HEK293 (cell line): ENCODE measurements at regions not wholly inside any gene's neighbourhood (a gene's known extent, or its start where the extent isn't known, plus 50 kb on each side); places are given as distances from the start of the nearest gene placed in this dataset.

Experiments used
- CTCF ChIA-PET: fragments of 350-600 bp; formaldehyde crosslinking; extraction: SDS; loops from one replicate; lab custom pipeline; 2021; ENCODE audit warnings: antibody characterized with exemption; lab: Yijun Ruan, JAX
- POLR2A ChIA-PET: fragments of 300-600 bp; formaldehyde crosslinking; extraction: SDS; loops from one replicate; lab custom pipeline; 2020; ENCODE audit warnings: antibody characterized with exemption, inconsistent platforms; lab: Yijun Ruan, JAX
- H3K27ac ChIP-seq: fragments of 200-500 bp; sonication (Bioruptor generic); 2 replicates; pipeline ENCODE4 v1.5.1; 2014; ENCODE audit warnings: low read depth, low read length, control low read depth, inconsistent platforms; ENCODE audit errors: extremely low read depth
- H3K36me3 ChIP-seq, 2 experiments: fragments of 200-500 bp in 1 of 2; sonication (Bioruptor generic) in 1 of 2; 1 replicate in 1 of 2; 2 replicates in 1 of 2; pipeline ENCODE4 v1.5.1; 2014 to 2017; ENCODE audit warnings: inconsistent platforms in 2 of 2, low read length in 2 of 2; ENCODE audit not compliant: control insufficient read depth in 2 of 2, insufficient read depth in 1 of 2
- H3K4me1 ChIP-seq: fragments of 200-500 bp; sonication (Bioruptor generic); 2 replicates; pipeline ENCODE4 v1.5.1; 2014; ENCODE audit warnings: mild to moderate bottlenecking, low read length, inconsistent platforms; ENCODE audit not compliant: control insufficient read depth, insufficient read depth
- H3K4me3 ChIP-seq: 2 replicates; pipeline ENCODE4 v1.5.1; 2011; ENCODE audit warnings: low read depth, mild to moderate bottlenecking, control low read depth, low read length, moderate library complexity
- H3K9me3 ChIP-seq: fragments of 200-500 bp; sonication (Bioruptor generic); 2 replicates; pipeline ENCODE4 v1.5.1; 2014; ENCODE audit warnings: low read depth, low read length, inconsistent platforms; ENCODE audit not compliant: control insufficient read depth, insufficient read depth
- BCL11A ChIP-seq: fragments of 450-650 bp; formaldehyde crosslinking; IDR thresholded peaks from 2 replicates; pipeline ENCODE4 v1.5.1; 2016; ENCODE audit warnings: low read depth, missing biosample characterization, missing genetic modification characterization
- CTCF ChIP-seq: fragments of 450-650 bp; formaldehyde crosslinking; IDR thresholded peaks from 2 replicates; pipeline ENCODE4 v1.5.1; 2016; ENCODE audit warnings: missing biosample characterization, missing genetic modification characterization
- HOXC10 ChIP-seq: sonication (generic); formaldehyde crosslinking; IDR thresholded peaks from 2 replicates; pipeline ENCODE4 v1.8.1; 2023; ENCODE audit warnings: mild to moderate bottlenecking, missing genetic modification reagents
- KLF1 ChIP-seq: fragments of 450-650 bp; formaldehyde crosslinking; IDR thresholded peaks from 2 replicates; pipeline ENCODE4 v1.5.1; 2016; ENCODE audit warnings: missing biosample characterization, missing genetic modification characterization
- OSR2 ChIP-seq: fragments of 450-650 bp; formaldehyde crosslinking; IDR thresholded peaks from 2 replicates; pipeline ENCODE4 v1.5.1; 2016; ENCODE audit warnings: missing biosample characterization, missing genetic modification characterization
- TCF7L2 ChIP-seq: IDR thresholded peaks from 2 replicates; pipeline ENCODE4 v1.6.1; 2011; ENCODE audit warnings: low read depth, mild to moderate bottlenecking, inconsistent platforms, low read length, moderate library complexity, borderline replicate concordance
- ZBTB26 ChIP-seq: fragments of 450-650 bp; formaldehyde crosslinking; optimal IDR thresholded peaks from 2 replicates; pipeline ENCODE3; 2016; ENCODE audit warnings: missing biosample characterization, mild to moderate bottlenecking, missing genetic modification characterization
- ZBTB8A ChIP-seq: fragments of 450-650 bp; formaldehyde crosslinking; IDR thresholded peaks from 2 replicates; pipeline ENCODE4 v1.5.1; 2016; ENCODE audit warnings: missing biosample characterization, missing genetic modification characterization
- ZEB2 ChIP-seq: fragments of 450-650 bp; formaldehyde crosslinking; IDR thresholded peaks from 2 replicates; pipeline ENCODE4 v1.5.1; 2016; ENCODE audit warnings: missing biosample characterization, missing genetic modification characterization
- ZNF121 ChIP-seq: fragments of 450-650 bp; formaldehyde crosslinking; IDR thresholded peaks from 2 replicates; pipeline ENCODE4 v1.5.1; 2016; ENCODE audit warnings: missing biosample characterization, missing genetic modification characterization
- ZNF138 ChIP-seq: fragments of 450-650 bp; formaldehyde crosslinking; IDR thresholded peaks from 2 replicates; pipeline ENCODE4 v1.5.1; 2016; ENCODE audit warnings: missing biosample characterization, missing genetic modification characterization, borderline replicate concordance
- ZNF169 ChIP-seq: fragments of 450-650 bp; formaldehyde crosslinking; IDR thresholded peaks from 2 replicates; pipeline ENCODE4 v1.5.1; 2016; ENCODE audit warnings: missing biosample characterization, missing genetic modification characterization
- ZNF2 ChIP-seq: fragments of 450-650 bp; formaldehyde crosslinking; IDR thresholded peaks from 2 replicates; pipeline ENCODE4 v1.5.1; 2016; ENCODE audit warnings: missing biosample characterization, missing genetic modification characterization
- ZNF266 ChIP-seq: fragments of 450-650 bp; formaldehyde crosslinking; IDR thresholded peaks from 2 replicates; pipeline ENCODE4 v1.5.1; 2016; ENCODE audit warnings: missing biosample characterization, missing genetic modification characterization, low read depth
- ZNF549 ChIP-seq: fragments of 450-650 bp; IDR thresholded peaks from 2 replicates; pipeline ENCODE4 v1.5.1; 2018; ENCODE audit warnings: missing biosample characterization, missing genetic modification characterization, mild to moderate bottlenecking, inconsistent platforms, moderate library complexity
- ZNF585B ChIP-seq: fragments of 450-650 bp; formaldehyde crosslinking; IDR thresholded peaks from 2 replicates; pipeline ENCODE4 v1.5.1; 2016; ENCODE audit warnings: missing biosample characterization, missing genetic modification characterization
- ZNF624 ChIP-seq: fragments of 450-650 bp; formaldehyde crosslinking; IDR thresholded peaks from 2 replicates; pipeline ENCODE4 v1.5.1; 2017; ENCODE audit warnings: missing biosample characterization, missing genetic modification characterization
- ZNF654 ChIP-seq: fragments of 450-650 bp; formaldehyde crosslinking; IDR thresholded peaks from 2 replicates; pipeline ENCODE4 v1.5.1; 2016; ENCODE audit warnings: low read depth, missing biosample characterization, missing genetic modification characterization
- ZNF76 ChIP-seq: fragments of 450-650 bp; formaldehyde crosslinking; IDR thresholded peaks from 2 replicates; pipeline ENCODE4; 2016; ENCODE audit warnings: low read depth, missing biosample characterization, missing genetic modification characterization, borderline replicate concordance
- ZXDB ChIP-seq: fragments of 450-650 bp; formaldehyde crosslinking; IDR thresholded peaks from 2 replicates; pipeline ENCODE4 v1.5.1; 2016; ENCODE audit warnings: missing biosample characterization, missing genetic modification characterization
- TF ChIP-seq, protein P1 (sequence below): fragments of 450-650 bp; formaldehyde crosslinking; IDR thresholded peaks from 2 replicates; pipeline ENCODE4 v1.5.1; 2016; ENCODE audit warnings: missing biosample characterization, missing genetic modification characterization

DNA sequence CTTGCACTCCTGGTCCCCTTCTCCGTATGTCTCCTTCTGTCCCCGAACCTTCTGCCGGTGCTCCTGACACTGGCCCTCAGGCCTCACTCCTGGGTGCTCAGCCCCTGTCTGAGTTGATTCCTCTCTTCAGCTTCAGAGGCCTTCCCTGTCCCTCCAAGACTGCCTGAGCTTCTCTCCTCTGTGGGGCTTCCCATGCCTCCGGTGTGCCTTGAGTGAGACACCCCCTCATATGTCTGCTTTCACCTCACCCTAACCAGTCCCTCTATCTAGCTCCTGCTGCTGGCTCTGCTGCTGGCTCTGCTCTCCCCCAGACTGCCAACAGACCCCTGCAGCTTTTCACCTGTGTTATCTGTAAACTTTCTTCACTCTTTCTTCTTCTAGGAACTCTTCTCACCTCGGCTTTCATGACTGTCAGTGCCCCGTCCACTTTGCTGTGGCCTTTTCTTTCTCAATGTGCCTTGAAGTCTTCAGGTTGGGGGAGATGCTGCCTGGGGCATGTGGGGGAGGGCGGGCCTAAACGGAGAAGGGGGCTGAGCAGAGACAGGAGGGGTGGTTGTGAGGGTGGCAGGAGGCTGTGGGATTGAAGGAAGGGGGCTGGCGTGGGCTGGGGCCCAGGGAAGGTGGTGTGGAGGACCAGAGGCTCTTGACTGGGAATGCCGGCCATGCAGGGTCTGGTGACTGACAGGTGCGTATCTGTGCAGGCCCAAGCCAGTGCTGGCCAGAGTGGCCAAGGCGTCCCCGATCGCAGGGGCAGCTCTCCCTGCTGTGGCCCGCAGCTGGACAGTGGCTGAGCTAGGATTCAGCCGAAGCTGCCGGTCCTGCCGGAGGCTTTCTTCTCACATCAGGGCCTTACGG lies 81.3 kb downstream of the METRNL start:
- ChIA-PET CTCF (interaction anchor here (1.1 kb wide), 1 partner anchor 10 kb away, joined by 3 read pairs; no protein-coding TSS in a partner anchor), POLR2A (no interaction called here)
- Histone ChIP-seq H3K27ac (no peak overlapping the region), H3K9me3 (no peaks in the 10 kb centered on the region; the same call in 1 of the 2 replicates), H3K4me1 (no peaks in the 10 kb centered on the region), H3K4me3 (no peak overlapping the region), H3K36me3 (no peaks in the 10 kb centered on the region)
- TF ChIP-seq ZBTB26 (tag by site-specific recombination) (no peak), ZNF138 (tag by site-specific recombination) (no peak), CTCF (tag by site-specific recombination) (no peak), HOXC10 (CRISPR knock-in tag) (no peak), BCL11A (tag by site-specific recombination) (no peak), OSR2 (tag by site-specific recombination) (no peak), ZNF169 (tag by site-specific recombination) (no peak), ZNF266 (tag by site-specific recombination) (no peak), ZNF585B (tag by site-specific recombination) (no peak), ZNF121 (tag by site-specific recombination) (no peak), ZXDB (tag by site-specific recombination) (no peak), ZNF654 (no peak), ZBTB8A (tag by site-specific recombination) (no peak), ZNF76 (no peak)
- TF ChIP-seq, protein P1, sequence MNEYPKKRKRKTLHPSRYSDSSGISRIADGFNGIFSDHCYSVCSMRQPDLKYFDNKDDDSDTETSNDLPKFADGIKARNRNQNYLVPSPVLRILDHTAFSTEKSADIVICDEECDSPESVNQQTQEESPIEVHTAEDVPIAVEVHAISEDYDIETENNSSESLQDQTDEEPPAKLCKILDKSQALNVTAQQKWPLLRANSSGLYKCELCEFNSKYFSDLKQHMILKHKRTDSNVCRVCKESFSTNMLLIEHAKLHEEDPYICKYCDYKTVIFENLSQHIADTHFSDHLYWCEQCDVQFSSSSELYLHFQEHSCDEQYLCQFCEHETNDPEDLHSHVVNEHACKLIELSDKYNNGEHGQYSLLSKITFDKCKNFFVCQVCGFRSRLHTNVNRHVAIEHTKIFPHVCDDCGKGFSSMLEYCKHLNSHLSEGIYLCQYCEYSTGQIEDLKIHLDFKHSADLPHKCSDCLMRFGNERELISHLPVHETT = no peak

- Histone ChIP-seq H3K36me3 (no peaks in the 10 kb centered on the region), H3K27ac (no peak overlapping the region), H3K4me3 (no peak overlapping the region), H3K9me3 (no peaks in the 10 kb centered on the region; the same call in 1 of the 2 replicates), H3K4me1 (no peaks in the 10 kb centered on the region)
- ChIA-PET POLR2A (no interaction called here), CTCF (interaction anchor here (1.1 kb wide), 1 partner anchor 11 kb away, joined by 3 read pairs; no protein-coding TSS in a partner anchor)
- TF ChIP-seq ZEB2 (tag by site-specific recombination) (no peak), KLF1 (no peak), ZNF2 (tag by site-specific recombination) (no peak), ZNF549 (no peak), TCF7L2 (no peak), ZNF624 (no peak)
Observed at GRCh38 chr17:83161298-83162034, 82.1 kb downstream of the METRNL start.
